Brain microvascular endothelial cell (primary cell): ENCODE measurements at regions not wholly inside any gene's neighbourhood (a gene's known extent, or its start where the extent isn't known, plus 50 kb on each side); places are given as distances from the start of the nearest gene placed in this dataset.
"Not testable (repeated sequence)": the region's sequence is repeated elsewhere in the genome, so short reads cannot be mapped to it uniquely, and the experiment has no call there.

ENCODE experiments used
- DNase-seq: peaks from one replicate; pipeline ENCODE4 v3.0.0-alpha.2; 2020
- H3K27ac ChIP-seq: fragments of 250-450 bp; sonication (Bioruptor Pico); 2 replicates; pipeline ENCODE4 v1.5.1; 2020; ENCODE audit warnings: mild to moderate bottlenecking, moderate library complexity
- H3K27me3 ChIP-seq: fragments of 250-450 bp; sonication (Bioruptor Pico); replicated peaks from 2 replicates; pipeline ENCODE4 v1.5.1; 2020; ENCODE audit warnings: mild to moderate bottlenecking
- H3K36me3 ChIP-seq: fragments of 250-450 bp; sonication (Bioruptor Pico); replicated peaks from 2 replicates; pipeline ENCODE4 v1.5.1; 2020; ENCODE audit warnings: mild to moderate bottlenecking
- H3K4me3 ChIP-seq: 2 replicates; pipeline ENCODE4 v1.5.1; 2011; ENCODE audit warnings: low read depth, mild to moderate bottlenecking, control low read depth, low read length, moderate library complexity
- CTCF ChIP-seq: IDR thresholded peaks from 2 replicates; pipeline ENCODE4 v1.5.1; 2011; ENCODE audit warnings: low read depth, mild to moderate bottlenecking, moderate library complexity, low read length, control low read depth, inconsistent platforms; ENCODE audit errors: missing control alignments
- in situ Hi-C: cut with HindIII; loops from 2 replicates; pipeline ENCODE4 v1.10.0; 2017; ENCODE audit warnings: low sequenced_read_pairs, low pct_ligation_motif_present

- Histone ChIP-seq H3K4me3 (no peak overlapping the region), H3K27me3 (no peaks in the 10 kb centered on the region), H3K27ac (no peak overlapping the region), H3K36me3 (no peaks in the 10 kb centered on the region)
- DNase-seq, result no peak
- in situ Hi-C loops, result no loop called here
- TF ChIP-seq CTCF, result no peak
Observed at GRCh38 chr1:240722788-240723187, 110.8 kb upstream of the GREM2 start.

DNA sequence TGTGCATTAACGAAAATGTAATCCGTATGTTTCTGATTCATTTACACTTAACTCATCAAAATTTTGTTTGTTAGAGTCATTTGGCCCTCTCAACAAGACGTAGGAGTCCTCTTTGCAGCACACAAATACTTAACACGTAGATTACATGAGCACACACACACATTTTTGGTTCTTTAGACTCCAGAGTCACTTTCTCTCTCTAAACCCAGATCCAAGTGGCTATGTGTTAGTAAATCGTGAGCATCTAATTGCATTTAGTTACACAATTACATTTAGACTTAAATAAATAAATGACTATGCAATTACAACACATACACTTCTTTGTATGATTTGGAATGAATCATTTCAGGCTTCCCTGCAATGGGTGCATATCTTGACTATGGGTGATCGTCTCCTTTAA lies 109.0 kb upstream of the GREM2 start:
- no peak overlapping the region for H3K27ac ChIP-seq
- H3K4me3 ChIP-seq, result no peak overlapping the region
- H3K27me3 ChIP-seq, result no peaks in the 10 kb centered on the region
- in situ Hi-C loops, result no loop called here
- TF ChIP-seq CTCF, result no peak
- H3K36me3 ChIP-seq, result no peaks in the 10 kb centered on the region
- DNase-seq, result no peak

DNA sequence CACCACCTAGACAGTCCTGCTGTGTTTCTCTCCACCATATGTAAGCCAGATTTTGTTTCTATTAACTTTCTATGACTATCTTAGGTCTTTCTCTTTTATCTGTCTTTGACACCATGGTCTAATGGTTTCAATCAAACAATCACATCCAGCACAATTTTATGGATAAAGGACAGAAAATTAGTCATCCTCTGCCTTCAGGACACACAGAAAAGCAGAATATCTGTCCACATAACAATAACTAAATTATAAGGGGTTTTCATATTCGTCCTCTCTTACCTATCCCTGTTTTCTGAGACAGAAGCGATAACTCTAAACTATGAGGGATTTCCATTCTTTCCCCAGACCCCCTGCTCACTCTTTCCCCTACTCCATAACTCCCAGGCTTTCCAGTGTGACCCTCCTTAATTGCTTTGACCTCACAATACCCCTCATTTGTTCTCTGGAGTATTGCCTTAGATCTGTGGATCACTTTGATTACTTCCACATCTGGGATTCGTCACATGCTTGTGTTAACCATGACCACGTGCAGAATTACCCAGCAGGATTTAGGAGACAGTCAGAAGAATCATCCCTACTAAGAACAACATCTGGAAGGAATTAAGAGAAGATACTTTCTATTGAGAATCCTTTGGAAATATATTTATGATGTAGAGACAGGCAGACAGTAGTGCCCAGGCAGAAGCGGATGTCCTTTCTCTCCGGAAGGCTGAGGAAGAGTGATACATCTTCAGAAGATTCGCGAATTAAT lies 108.2 kb upstream of the GREM2 start:
- in situ Hi-C loops, result no loop called here
- no peak for TF ChIP-seq CTCF
- Histone ChIP-seq H3K36me3 (no peaks in the 10 kb centered on the region), H3K27ac (no peak overlapping the region), H3K27me3 (no peaks in the 10 kb centered on the region), H3K4me3 (no peak overlapping the region)
- no peak for DNase-seq

GRCh38 chr1:240716538-240716937 lies 104.6 kb upstream of the GREM2 start:
- H3K4me3 ChIP-seq, in situ Hi-C loops, H3K27me3 ChIP-seq, DNase-seq, H3K36me3 ChIP-seq, H3K27ac ChIP-seq: not testable (repeated sequence)

DNA sequence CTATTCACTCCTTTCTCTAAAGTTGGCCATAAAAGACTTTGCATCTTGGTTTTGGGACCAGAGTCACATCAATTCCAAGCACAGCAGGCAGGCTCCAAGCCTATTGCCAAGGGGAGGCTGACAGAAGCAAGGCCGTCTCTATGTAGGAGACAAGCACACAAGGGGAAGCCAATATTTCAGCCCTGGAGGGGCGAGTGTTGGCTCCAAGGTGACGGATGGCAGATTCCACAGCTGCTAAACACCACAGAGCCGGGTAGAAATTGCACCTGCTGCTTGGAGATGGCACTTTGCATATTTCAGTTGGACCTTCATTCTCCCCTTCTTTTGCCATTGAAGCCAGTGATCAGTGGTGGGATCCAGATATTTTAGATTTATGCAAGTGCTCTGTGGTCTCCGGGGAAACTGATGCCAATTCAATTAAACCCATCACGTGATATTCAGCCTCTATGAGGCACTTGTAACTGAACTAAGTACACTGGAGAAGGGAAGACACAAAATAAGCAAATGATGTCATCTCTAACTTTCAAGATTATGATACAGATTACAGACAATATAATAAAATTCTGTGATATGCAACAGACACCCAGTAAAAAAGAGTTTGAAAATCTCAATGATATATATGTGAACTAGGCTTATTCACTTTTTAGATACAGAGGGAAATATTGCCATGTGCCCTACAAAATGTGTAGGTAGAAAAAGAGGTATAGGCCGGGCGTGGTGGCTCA lies 102.8 kb upstream of the GREM2 start:
- Histone ChIP-seq H3K4me3 (no peak overlapping the region), H3K36me3 (no peaks in the 10 kb centered on the region), H3K27ac (no peak overlapping the region), H3K27me3 (no peaks in the 10 kb centered on the region)
- in situ Hi-C loops, result no loop called here
- TF ChIP-seq CTCF, result no peak
- no peak for DNase-seq

DNA sequence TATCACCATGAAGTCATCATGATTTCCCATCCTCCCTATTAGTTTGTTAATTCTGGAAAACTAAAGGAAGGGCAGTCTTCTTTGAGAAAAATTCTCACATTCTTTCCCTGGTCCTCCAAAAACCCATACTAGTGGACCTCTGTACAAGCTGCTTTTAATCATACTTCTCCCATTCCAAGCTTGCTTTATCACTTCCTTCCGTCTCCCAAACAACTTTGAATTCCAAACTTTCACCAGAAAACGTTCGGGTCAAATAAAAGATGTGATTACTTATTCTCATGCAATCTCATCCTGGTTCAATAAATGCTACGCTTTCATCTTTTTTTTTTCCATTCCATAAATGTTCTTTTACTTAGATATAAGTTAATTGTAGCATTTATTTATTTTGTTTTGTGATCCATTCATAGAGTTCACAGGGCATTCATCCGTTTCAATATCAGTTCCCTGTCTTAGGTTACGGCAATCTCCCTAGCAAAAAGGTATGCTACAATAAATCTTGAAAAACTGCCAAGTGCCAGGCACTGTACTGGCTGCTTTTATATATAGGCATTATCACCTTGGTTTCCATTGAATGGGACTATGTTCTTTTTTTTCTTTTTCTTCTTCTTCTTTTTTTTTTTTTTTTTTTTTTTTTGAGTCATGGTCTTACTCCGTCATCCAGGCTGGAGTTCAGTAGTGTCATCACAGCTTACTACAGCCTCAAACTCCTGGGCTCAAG lies 100.2 kb upstream of the GREM2 start:
- Histone ChIP-seq H3K4me3 (no peak overlapping the region), H3K27me3 (no peaks in the 10 kb centered on the region), H3K27ac (no peak overlapping the region), H3K36me3 (no peaks in the 10 kb centered on the region)
- DNase-seq, result no peak
- in situ Hi-C loops, result no loop called here
- TF ChIP-seq CTCF, result no peak
